Mesenchymal stem cell (in vitro differentiated cells and primary cell): ENCODE measurements at regions not wholly inside any gene's neighbourhood (a gene's known extent, or its start where the extent isn't known, plus 50 kb on each side); places are given as distances from the start of the nearest gene placed in this dataset.

Experiments
- DNase-seq: peaks from one replicate; pipeline ENCODE4 v3.0.0-alpha.2; 2013
- H2AFZ ChIP-seq: one replicate; pipeline ENCODE4 v1.6.1; 2013; ENCODE audit warnings: low read depth, mild to moderate bottlenecking, control low read depth, inconsistent platforms, low read length, moderate library complexity
- H2AK5ac ChIP-seq: 2 replicates; pipeline ENCODE4 v1.6.1; 2013; ENCODE audit warnings: low read length, moderate library complexity, mild to moderate bottlenecking, inconsistent platforms; ENCODE audit not compliant: severe bottlenecking
- H2BK120ac ChIP-seq: one replicate; pipeline ENCODE4 v1.6.1; 2013; ENCODE audit warnings: low read depth, mild to moderate bottlenecking, inconsistent platforms, low read length, moderate library complexity
- H2BK12ac ChIP-seq, 2 experiments: one replicate each; pipeline ENCODE4 v1.6.1; 2013; ENCODE audit warnings: inconsistent platforms in 2 of 2, low read length in 2 of 2, mild to moderate bottlenecking in 2 of 2, moderate library complexity in 2 of 2, control low read depth in 1 of 2
- H2BK15ac ChIP-seq: one replicate; pipeline ENCODE4 v1.6.1; 2013; ENCODE audit warnings: mild to moderate bottlenecking, low read depth, inconsistent platforms; ENCODE audit not compliant: poor library complexity, severe bottlenecking
- H2BK5ac ChIP-seq: 2 replicates; pipeline ENCODE4 v1.6.1; 2013; ENCODE audit warnings: low read depth, mild to moderate bottlenecking, low read length, control low read depth, inconsistent platforms; ENCODE audit not compliant: poor library complexity, severe bottlenecking
- H3K14ac ChIP-seq, 2 experiments: one replicate each; pipeline ENCODE4 v1.6.1; 2013; ENCODE audit warnings: inconsistent platforms in 2 of 2, low read length in 2 of 2, control low read depth in 1 of 2, mild to moderate bottlenecking in 1 of 2, moderate library complexity in 1 of 2
- H3K18ac ChIP-seq, 2 experiments: one replicate each; pipeline ENCODE4 v1.6.1; 2013; ENCODE audit warnings: inconsistent platforms in 2 of 2, low read length in 2 of 2, control low read depth in 1 of 2, low read depth in 1 of 2, mild to moderate bottlenecking in 1 of 2
- H3K23ac ChIP-seq, 2 experiments: one replicate each; pipeline ENCODE4 v1.6.1; 2013; ENCODE audit warnings: inconsistent platforms in 2 of 2, low read length in 2 of 2, mild to moderate bottlenecking in 2 of 2, moderate library complexity in 2 of 2, control low read depth in 1 of 2
- H3K27ac ChIP-seq: 2 replicates; pipeline ENCODE4 v1.5.1; 2013; ENCODE audit warnings: mild to moderate bottlenecking, moderate library complexity, low read length, control low read depth, inconsistent platforms; ENCODE audit not compliant: poor library complexity, severe bottlenecking
- H3K27me3 ChIP-seq, 2 experiments: 2 replicates each; pipeline versions ENCODE4 v1.6.1 to v1.7.0; 2013; ENCODE audit warnings: low read length in 2 of 2, mild to moderate bottlenecking in 2 of 2, moderate library complexity in 2 of 2, control low read depth in 1 of 2, inconsistent platforms in 1 of 2; ENCODE audit not compliant: control insufficient read depth in 1 of 2, insufficient read depth in 1 of 2
- H3K36me3 ChIP-seq, 2 experiments: 2 replicates each; pipeline versions ENCODE4 v1.6.1 to v1.7.0; 2013; ENCODE audit warnings: low read length in 2 of 2, control low read depth in 1 of 2, inconsistent platforms in 1 of 2, low read depth in 1 of 2, mild to moderate bottlenecking in 1 of 2; ENCODE audit not compliant: insufficient read depth in 2 of 2, control insufficient read depth in 1 of 2
- H3K4ac ChIP-seq, 2 experiments: one replicate each; pipeline ENCODE4 v1.6.1; 2013; ENCODE audit warnings: inconsistent platforms in 2 of 2, low read length in 2 of 2, mild to moderate bottlenecking in 2 of 2, moderate library complexity in 2 of 2, control low read depth in 1 of 2, low read depth in 1 of 2
- H3K4me1 ChIP-seq: 2 replicates; pipeline ENCODE4 v1.6.1; 2013; ENCODE audit warnings: low read depth, low read length, control low read depth; ENCODE audit not compliant: control insufficient read depth, insufficient read depth
- H3K4me2 ChIP-seq: 2 replicates; pipeline ENCODE4 v1.6.1; 2013; ENCODE audit warnings: low read length, mild to moderate bottlenecking, inconsistent platforms; ENCODE audit not compliant: poor library complexity, severe bottlenecking
- H3K4me3 ChIP-seq, 2 experiments: 2 replicates each; pipeline versions ENCODE4 v1.5.1 to v1.7.0; 2013; ENCODE audit warnings: low read length in 2 of 2, mild to moderate bottlenecking in 2 of 2, control low read depth in 1 of 2, low read depth in 1 of 2; ENCODE audit not compliant: insufficient read depth in 1 of 2
- H3K79me1 ChIP-seq: replicated peaks from 2 replicates; pipeline ENCODE4 v1.6.1; 2013; ENCODE audit warnings: mild to moderate bottlenecking, control low read depth, low read length, inconsistent platforms; ENCODE audit not compliant: poor library complexity, severe bottlenecking
- H3K9ac ChIP-seq: 2 replicates; pipeline ENCODE4 v1.7.0; 2013; ENCODE audit warnings: mild to moderate bottlenecking, low read length, moderate library complexity
- H3K9me3 ChIP-seq: 2 replicates; pipeline ENCODE4 v1.7.0; 2013; ENCODE audit warnings: mild to moderate bottlenecking, low read length; ENCODE audit not compliant: control insufficient read depth
- H4K8ac ChIP-seq: one replicate; pipeline ENCODE4 v1.6.1; 2013; ENCODE audit warnings: inconsistent platforms, mild to moderate bottlenecking, low read length, moderate library complexity
- H4K91ac ChIP-seq: one replicate; pipeline ENCODE4 v1.6.1; 2013; ENCODE audit warnings: mild to moderate bottlenecking, low read length, inconsistent platforms
- WGBS: methylation state at CpG from one replicate; pipeline ENCODE4 v1.1.7; 2013; ENCODE audit warnings: mixed read lengths; 5-methylcytosine and 5-hydroxymethylcytosine counted together

DNA sequence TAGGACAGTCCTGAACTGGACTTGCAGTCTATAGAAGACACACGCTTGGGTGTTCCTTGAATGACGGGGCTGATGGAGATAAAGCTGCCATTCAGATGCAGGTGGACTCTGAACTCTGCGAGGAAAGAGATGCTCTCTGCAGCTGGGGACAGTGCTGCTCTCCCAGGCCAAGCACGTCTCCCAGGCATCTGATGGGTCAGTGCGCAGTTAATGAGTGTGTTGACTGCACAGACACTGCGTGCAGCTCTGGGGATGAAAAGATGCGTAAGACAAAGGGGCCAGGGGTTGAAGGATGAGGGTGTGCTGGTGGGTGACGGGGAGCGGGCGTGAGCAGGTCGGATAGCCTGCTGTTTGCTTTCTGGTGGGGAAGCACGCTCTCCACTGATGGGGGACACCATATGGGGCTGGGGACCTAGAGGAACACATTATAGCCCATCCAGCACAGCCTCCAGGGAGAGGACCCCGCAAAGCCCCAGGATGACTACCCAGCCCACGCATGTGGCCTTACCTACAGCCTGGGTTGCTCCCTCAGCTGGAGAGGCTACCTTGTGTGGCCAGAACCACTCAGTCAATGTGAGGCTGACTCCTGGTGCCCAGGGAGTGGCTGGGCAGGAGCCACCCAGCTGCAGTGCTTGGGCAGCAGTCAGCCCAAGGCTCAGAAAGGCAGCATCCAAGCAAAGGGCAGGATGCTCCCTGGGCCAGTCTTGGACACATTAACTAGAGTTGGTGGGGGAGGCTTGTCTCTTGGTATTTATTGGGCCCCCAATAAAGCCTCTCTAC is 246.3 kb downstream of the RBFOX3 start:
- Histone ChIP-seq H3K9ac (no peak overlapping the region), H3K79me1 (no peaks in the 10 kb centered on the region), H3K36me3 (no peaks in the 10 kb centered on the region), H4K8ac (no peak overlapping the region), H2BK5ac (no peak overlapping the region), H3K27me3 (peaks cover 0 to 81% of the 10 kb centered on the region in 2 experiments), H2BK12ac (no peak overlapping the region), H2BK120ac (no peak overlapping the region), H3K4me3 (no peak overlapping the region), H3K4ac (no peak overlapping the region), H2BK15ac (no peak overlapping the region), H4K91ac (no peak overlapping the region), H3K14ac (no peak overlapping the region), H3K18ac (no peak overlapping the region), H3K4me2 (no peak overlapping the region), H3K27ac (no peak overlapping the region), H3K23ac (no peak overlapping the region), H2AK5ac (no peak overlapping the region), H2AFZ (no peak overlapping the region), H3K4me1 (no peaks in the 10 kb centered on the region), H3K9me3 (no peaks in the 10 kb centered on the region)
- WGBS = 87% methylated on average over 14 of the region's 14 CpGs
- DNase-seq = no peak

DNA sequence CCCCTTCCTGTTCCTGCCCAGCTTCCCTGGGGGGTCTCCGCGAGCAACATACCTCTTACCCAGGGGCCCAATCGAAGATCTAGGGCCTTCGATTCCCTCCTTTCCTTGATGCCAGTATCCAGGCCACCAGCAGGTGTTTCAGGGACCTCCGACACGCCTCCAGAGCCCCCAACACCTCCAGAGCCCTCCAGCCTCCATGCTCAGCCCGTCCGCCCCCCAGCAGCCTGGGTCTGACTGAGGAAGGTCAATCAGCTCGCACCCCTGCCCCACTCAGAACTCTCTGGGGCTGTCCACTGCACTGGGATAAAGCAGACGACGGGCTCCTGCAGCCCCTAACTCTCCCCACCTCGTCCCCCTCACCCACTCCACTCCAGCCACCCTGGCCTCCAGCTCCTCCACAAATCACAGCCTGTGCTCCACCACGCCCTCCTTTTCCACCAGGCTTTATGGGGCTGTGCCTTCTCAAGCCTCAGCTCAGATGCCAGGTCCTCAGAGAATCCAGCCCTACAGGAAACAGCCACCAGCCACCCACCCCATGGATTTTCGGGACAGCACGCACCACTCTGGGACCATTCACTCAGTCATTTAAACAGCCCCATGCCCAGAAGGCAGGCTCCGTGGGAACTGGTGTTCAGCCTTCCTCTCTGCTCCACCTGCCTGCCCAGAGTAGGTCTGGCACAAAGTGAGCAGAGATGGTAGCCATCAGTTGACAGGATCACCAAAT is 247.1 kb downstream of the RBFOX3 start:
- Histone ChIP-seq H2BK12ac (no peak overlapping the region), H2BK120ac (no peak overlapping the region), H4K91ac (no peak overlapping the region), H3K9me3 (no peaks in the 10 kb centered on the region), H3K14ac (no peak overlapping the region), H3K27me3 (peaks cover 0 to 80% of the 10 kb centered on the region in 2 experiments), H3K4me1 (no peaks in the 10 kb centered on the region), H3K27ac (no peak overlapping the region), H2AK5ac (no peak overlapping the region), H3K18ac (no peak overlapping the region), H3K4me2 (no peak overlapping the region), H2AFZ (no peak overlapping the region), H3K4ac (no peak overlapping the region), H3K23ac (no peak overlapping the region), H4K8ac (no peak overlapping the region), H3K79me1 (no peaks in the 10 kb centered on the region), H2BK15ac (no peak overlapping the region), H3K36me3 (no peaks in the 10 kb centered on the region), H2BK5ac (no peak overlapping the region), H3K9ac (no peak overlapping the region), H3K4me3 (no peak overlapping the region)
- WGBS = 67% methylated on average over 16 of the region's 16 CpGs
- no peak for DNase-seq

DNA sequence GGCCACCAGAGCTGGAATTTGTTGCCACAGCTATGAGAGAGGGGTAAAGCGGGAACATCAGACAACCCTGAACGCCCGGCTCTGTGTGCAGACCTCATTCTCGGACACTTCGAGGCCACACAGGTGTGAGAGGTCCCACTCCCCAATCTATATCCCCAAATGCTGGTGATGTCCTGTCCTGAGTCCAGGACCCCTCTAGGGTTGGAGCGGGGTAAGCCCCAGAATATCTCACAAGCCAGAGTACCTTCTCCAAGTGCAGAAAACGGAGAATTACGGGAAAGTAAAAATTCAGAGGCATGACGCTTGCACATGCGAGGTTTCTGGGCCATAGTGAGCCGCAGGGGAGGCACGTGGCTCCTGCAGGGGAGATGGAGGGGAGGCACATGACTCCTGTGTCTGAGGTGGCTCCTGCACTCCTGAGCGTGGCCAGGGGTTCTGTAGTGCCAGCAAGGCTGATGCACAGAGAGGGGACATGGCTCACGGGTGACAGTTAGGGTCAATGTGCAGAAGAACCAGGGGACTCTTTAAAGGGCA is 248.0 kb downstream of the RBFOX3 start:
- DNase-seq = no peak
- Histone ChIP-seq H3K4ac (no peak overlapping the region), H3K4me3 (no peak overlapping the region), H3K23ac (no peak overlapping the region), H3K9ac (no peak overlapping the region), H3K4me1 (no peaks in the 10 kb centered on the region), H2AK5ac (no peak overlapping the region), H4K91ac (no peak overlapping the region), H2BK12ac (no peak overlapping the region), H4K8ac (no peak overlapping the region), H3K14ac (no peak overlapping the region), H3K4me2 (no peak overlapping the region), H3K79me1 (no peaks in the 10 kb centered on the region), H2BK5ac (no peak overlapping the region), H3K18ac (no peak overlapping the region), H3K27ac (no peak overlapping the region), H2AFZ (no peak overlapping the region), H3K27me3 (peaks cover 0 to 79% of the 10 kb centered on the region in 2 experiments), H3K9me3 (no peaks in the 10 kb centered on the region), H2BK120ac (no peak overlapping the region), H3K36me3 (no peaks in the 10 kb centered on the region), H2BK15ac (no peak overlapping the region)
- WGBS = 77% methylated on average over 14 of the region's 14 CpGs
